Skin epidermis (tissue), 12 donors: ENCODE measurements at regions not wholly inside any gene's neighbourhood (a gene's known extent, or its start where the extent isn't known, plus 50 kb on each side); places are given as distances from the start of the nearest gene placed in this dataset.

Experiments used
- H3K27ac ChIP-seq, 21 experiments: fragments of 200-600 bp; sonication (generic) in 11 of 21; one replicate each; pipeline ENCODE4 v1.5.0; 2020; ENCODE audit warnings: mild to moderate bottlenecking in 3 of 21, inconsistent platforms in 2 of 21, moderate library complexity in 2 of 21
- H3K4me3 ChIP-seq, 7 experiments: fragments of 200-600 bp; sonication (generic) in 2 of 7; one replicate each; pipeline ENCODE4 v1.5.0; 2020; ENCODE audit warnings: inconsistent platforms in 2 of 7, mild to moderate bottlenecking in 2 of 7, moderate library complexity in 1 of 7

- H3K4me3 ChIP-seq = no peak overlapping the region
- H3K27ac ChIP-seq = no peak overlapping the region
These were observed 716.9 kb downstream of the TYW1 start for GRCh38 chr7:67713451-67714056.

DNA sequence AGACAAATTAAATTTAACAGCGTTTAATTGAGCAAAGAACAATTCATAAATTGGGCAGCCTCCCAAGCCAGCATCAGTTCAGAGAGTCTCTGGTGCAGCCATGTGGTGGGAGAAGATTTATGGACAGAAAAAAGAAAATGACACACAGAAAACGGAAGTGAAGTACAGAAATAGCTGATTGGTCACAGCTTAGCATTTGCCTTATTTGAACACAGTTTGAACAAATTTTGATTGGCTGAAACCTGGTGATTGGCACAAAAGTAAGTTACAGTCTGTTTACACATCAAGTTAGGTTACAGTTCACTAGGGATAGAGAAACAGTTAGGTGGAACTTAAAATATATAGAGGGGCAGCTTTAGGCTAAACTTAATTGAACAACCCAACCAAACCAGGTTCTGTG lies 720.1 kb downstream of the TYW1 start:
- H3K27ac ChIP-seq = no peak overlapping the region
- no peak overlapping the region for H3K4me3 ChIP-seq

- no peak overlapping the region for H3K4me3 ChIP-seq
- no peak overlapping the region for H3K27ac ChIP-seq
These were observed 727.0 kb downstream of the TYW1 start for GRCh38 chr7:67723591-67723990.

- no peak overlapping the region for H3K27ac ChIP-seq
These were observed 727.8 kb downstream of the TYW1 start for GRCh38 chr7:67724435-67724834.

GRCh38 chr7:67724955-67725354 lies 728.3 kb downstream of the TYW1 start:
- H3K4me3 ChIP-seq = no peak overlapping the region

More at GRCh38 chr7:67724435-67724834, 727.8 kb downstream of the TYW1 start:
- H3K4me3 ChIP-seq = no peak overlapping the region

DNA sequence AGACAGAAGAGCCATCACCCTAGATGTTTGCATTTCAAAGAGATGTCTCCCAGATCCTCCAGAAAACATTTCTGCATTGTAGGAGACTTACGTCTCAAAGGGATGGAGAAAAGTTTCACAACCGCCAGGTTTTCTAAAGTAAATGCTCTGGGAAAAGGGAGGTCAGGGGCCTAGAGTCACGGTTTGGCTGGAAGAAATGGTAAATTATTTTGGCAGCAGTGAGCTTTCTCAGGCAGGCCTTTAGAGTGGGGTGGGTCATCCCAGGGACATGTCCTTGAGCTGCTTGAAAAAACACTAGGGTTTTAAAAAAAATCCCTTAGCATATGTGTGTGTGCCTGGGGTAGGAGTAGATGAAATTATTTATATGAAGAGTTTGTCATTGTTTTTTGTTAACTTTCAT lies 728.8 kb downstream of the TYW1 start:
- no peak overlapping the region for H3K4me3 ChIP-seq
- no peak overlapping the region for H3K27ac ChIP-seq

More at GRCh38 chr7:67724955-67725354, 728.3 kb downstream of the TYW1 start:
- no peak overlapping the region for H3K27ac ChIP-seq

DNA sequence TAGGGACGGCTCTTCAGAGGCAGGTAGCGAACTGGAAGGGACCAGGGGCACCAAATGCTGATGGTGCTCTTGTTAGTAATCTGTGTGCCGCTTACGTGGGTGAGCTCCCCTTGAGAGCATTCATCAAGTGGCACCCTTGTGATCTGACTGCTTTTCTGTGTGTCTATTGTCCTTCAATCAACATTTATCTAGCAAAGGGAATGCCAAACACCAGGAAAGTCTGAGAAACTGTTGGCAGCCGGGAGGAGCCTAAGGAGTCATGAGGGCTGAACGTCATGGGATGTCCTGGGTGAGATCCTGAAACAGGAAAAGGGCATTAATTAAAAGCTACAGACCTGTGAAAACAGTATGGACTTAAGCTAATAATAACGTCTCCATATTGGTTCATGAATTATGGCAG lies 733.1 kb downstream of the TYW1 start:
- H3K4me3 ChIP-seq = no peak overlapping the region
- H3K27ac ChIP-seq = no peak overlapping the region

DNA sequence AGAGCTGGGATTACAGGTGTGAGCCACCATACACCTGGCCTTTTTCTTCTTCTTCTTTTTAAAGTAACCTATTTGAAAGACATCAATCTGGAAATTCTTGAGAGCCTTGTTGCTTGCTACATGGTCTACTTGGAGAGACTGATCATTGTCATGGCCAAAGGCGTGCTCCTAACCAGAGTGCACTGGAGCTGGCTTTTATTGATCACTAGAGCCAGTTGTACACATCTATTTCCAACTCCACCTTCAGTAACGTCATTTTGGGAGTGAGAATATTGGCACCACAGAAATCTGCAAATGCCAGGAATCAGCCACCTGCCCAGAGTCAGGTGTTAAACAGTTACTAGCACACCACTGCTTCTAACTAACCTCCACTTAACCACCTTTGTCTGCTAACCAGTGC lies 735.1 kb downstream of the TYW1 start:
- H3K27ac ChIP-seq = no peak overlapping the region

DNA sequence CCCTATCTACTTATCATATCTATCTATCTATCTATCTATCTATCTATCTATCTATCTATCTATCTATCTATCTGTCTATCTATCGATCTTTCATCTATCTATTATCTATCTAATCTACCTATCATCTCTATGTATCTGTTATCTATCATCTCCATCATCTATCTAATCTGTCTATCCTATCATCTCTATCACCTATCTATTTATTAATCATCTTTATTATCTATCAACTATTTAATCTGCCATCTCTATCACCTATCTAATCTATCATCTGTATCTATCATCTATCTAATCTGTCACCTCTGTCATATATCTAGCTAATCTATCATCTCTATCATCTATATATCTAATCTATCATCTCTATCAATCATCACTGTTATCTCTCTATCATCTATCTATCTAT lies 736.3 kb downstream of the TYW1 start:
- no peak overlapping the region for H3K4me3 ChIP-seq
- no peak overlapping the region for H3K27ac ChIP-seq

More for the DNA sequence above, 735.1 kb downstream of the TYW1 start:
- no peak overlapping the region for H3K4me3 ChIP-seq

DNA sequence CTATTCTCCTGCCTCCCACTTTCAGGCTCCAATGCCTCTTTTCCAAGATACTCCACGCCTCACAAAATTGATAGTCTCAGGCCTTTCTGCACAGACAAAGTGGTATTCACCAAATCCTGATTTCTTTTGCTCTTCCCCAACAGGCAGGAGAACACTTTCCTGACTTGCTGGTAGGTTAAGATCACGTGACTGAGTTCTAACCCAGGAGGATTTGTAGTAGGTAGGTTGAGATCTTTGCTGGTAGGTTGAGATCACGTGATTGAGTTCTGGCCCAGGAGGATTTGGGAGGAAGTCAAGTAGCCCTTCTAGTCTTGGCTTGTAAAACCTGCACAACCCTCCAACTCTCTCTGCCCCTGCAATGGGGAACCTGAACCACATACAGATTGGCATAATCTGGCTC lies 741.5 kb downstream of the TYW1 start:
- Histone ChIP-seq H3K4me3 (no peak overlapping the region), H3K27ac (peak overlapping the region in 1 of 21 experiments; percentile 34)

- H3K4me3 ChIP-seq = no peak overlapping the region
- H3K27ac ChIP-seq = no peak overlapping the region
These were observed 742.3 kb downstream of the TYW1 start for GRCh38 chr7:67738958-67739357.

- no peak overlapping the region for H3K4me3 ChIP-seq
These were observed 746.9 kb downstream of the TYW1 start for GRCh38 chr7:67743501-67743900.

GRCh38 chr7:67752227-67752626 lies 755.6 kb downstream of the TYW1 start:
- no peak overlapping the region for H3K4me3 ChIP-seq

More at GRCh38 chr7:67743501-67743900, 746.9 kb downstream of the TYW1 start:
- H3K27ac ChIP-seq = no peak overlapping the region

GRCh38 chr7:67753891-67754290 lies 757.3 kb downstream of the TYW1 start:
- Histone ChIP-seq H3K4me3 (no peak overlapping the region), H3K27ac (no peak overlapping the region)

More at GRCh38 chr7:67752227-67752626, 755.6 kb downstream of the TYW1 start:
- no peak overlapping the region for H3K27ac ChIP-seq

DNA sequence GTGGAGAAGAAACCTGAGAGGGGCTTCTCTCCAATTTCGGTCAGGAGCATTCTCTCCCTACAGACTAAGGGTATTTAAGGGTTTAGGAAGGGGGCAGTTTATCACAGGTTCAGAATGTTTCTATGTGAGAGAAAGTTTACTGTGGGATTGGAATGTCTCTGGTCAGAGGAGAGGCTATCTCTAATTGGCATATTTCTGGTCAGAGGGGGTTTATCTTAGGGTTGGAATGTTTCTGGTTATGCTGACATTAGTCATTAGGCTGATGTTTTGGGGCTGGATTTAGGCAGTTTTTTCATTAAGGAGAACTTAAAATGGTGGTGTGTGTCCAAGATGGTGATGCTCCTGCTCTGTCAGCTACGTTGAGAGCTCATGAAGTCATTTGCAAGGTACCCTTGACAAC lies 758.0 kb downstream of the TYW1 start:
- no peak overlapping the region for H3K27ac ChIP-seq

GRCh38 chr7:67758551-67758950 lies 761.9 kb downstream of the TYW1 start:
- H3K27ac ChIP-seq = no peak overlapping the region
- no peak overlapping the region for H3K4me3 ChIP-seq

More for the DNA sequence above, 758.0 kb downstream of the TYW1 start:
- no peak overlapping the region for H3K4me3 ChIP-seq

DNA sequence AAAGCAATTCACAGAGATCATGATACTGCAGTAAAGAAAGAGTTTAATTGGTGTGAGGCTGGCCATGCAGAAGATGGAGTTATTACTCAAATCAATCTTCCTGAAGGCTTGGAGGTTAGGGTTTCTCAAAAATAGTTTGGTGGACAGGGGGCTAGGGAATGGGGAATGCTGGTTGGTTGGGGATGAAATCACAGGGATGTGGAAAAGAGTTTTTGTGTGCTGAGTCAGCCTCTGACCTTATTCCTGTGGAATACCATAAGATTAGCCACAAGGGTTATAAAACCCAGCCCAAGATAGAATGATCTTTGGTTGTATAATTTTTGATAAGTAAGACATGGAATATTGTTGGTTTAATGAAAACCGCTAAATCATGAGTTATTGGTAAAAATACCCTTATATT lies 764.3 kb downstream of the TYW1 start:
- Histone ChIP-seq H3K27ac (no peak overlapping the region), H3K4me3 (no peak overlapping the region)

DNA sequence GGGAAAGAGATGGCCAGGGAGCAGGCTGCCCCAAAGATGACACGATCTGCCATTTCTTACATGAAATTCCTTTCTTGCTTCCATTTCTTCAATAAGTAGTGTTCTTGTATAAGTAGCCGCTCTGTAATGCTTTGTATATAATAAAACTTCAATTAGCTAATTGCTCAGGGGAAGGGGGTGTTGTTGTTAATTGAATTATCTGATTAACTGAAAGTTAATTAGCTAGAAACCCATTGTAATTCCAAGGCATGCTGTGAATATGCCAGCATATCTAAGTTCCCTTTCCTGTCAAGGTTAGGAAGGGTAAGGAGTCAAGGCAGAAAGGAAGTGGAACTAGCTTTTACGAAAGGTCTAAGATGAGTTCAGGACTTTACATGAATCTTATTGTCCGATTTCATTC lies 765.9 kb downstream of the TYW1 start:
- Histone ChIP-seq H3K4me3 (no peak overlapping the region), H3K27ac (no peak overlapping the region)

GRCh38 chr7:67764289-67764688 lies 767.7 kb downstream of the TYW1 start:
- no peak overlapping the region for H3K4me3 ChIP-seq
- H3K27ac ChIP-seq = no peak overlapping the region

DNA sequence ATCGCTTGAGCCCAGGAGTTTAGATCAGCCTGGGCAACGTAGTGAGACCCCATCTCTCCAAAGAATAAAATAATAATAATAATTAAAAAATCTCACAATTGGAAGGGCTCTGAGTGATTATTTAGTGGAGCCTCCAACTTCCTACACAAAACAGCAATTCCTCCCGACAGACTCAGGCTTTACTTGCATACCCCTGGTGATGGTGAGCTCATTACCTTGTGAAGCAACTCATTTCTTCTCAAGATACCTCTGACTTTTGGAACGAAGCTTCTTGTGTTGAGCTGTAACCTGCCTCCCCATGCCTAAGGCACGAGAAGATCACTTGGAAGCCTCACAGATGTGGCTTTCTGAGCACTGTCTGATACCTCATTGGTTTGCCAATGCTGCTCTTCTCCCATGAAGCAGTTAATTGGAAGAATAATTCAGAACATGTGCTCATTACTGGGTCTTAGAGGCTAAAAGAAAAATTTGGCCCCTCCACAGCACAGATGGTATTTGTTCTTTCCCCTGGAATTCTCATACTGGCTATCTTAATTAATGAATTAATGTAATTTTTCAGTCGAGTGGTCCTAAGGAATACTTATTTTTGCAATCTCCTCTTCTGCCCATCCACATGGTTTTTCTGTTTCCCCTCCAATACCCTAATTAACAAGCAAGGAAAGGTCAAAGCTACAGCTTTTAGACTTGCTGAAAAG lies 769.0 kb downstream of the TYW1 start:
- Histone ChIP-seq H3K27ac (no peak overlapping the region), H3K4me3 (no peak overlapping the region)

DNA sequence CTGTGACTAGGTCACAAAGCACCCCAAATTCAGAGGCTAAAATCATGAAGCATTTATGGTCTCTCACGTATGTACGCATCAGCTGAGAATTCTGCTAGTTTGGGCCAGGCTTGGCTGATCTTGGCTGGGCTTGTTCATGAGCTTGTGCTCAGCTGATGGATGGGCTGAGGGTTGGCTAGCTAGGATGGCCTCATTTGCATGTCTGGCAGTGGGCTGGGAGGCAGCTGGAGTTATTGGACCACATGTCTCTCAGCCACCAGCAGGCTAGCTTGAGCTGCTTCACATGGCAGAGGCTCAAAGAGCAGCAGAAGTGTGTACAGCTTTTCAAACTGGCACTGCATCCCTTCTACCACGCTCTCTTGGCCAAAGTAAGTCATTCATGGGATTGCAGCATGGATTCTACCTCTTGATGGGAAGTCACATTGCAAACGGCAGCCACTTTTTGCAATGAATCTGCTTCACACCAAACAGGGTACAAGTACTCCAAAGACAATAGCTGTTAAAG lies 770.3 kb downstream of the TYW1 start:
- Histone ChIP-seq H3K4me3 (no peak overlapping the region), H3K27ac (no peak overlapping the region)
